ENCODE measurements at regions not wholly inside any gene's neighbourhood (a gene's known extent, or its start where the extent isn't known, plus 50 kb on each side); places are given as distances from the start of the nearest gene placed in this dataset.

- no peak for DNase-seq (ENCODE audit: extremely low read depth in 1 of 11, low read depth in 9 of 11, low spot score in 4 of 11)
These were observed 211.2 kb upstream of the ZP4 start for GRCh38 chr1:238101923-238102322.

- DNase-seq (ENCODE audit: extremely low read depth in 1 of 11, low read depth in 9 of 11, low spot score in 4 of 11) = no peak
These were observed 209.1 kb upstream of the ZP4 start for GRCh38 chr1:238099871-238100270.

- DNase-seq (ENCODE audit: extremely low read depth in 1 of 11, low read depth in 9 of 11, low spot score in 4 of 11) = no peak
These were observed 198.9 kb upstream of the ZP4 start for GRCh38 chr1:238089615-238090014.

DNA sequence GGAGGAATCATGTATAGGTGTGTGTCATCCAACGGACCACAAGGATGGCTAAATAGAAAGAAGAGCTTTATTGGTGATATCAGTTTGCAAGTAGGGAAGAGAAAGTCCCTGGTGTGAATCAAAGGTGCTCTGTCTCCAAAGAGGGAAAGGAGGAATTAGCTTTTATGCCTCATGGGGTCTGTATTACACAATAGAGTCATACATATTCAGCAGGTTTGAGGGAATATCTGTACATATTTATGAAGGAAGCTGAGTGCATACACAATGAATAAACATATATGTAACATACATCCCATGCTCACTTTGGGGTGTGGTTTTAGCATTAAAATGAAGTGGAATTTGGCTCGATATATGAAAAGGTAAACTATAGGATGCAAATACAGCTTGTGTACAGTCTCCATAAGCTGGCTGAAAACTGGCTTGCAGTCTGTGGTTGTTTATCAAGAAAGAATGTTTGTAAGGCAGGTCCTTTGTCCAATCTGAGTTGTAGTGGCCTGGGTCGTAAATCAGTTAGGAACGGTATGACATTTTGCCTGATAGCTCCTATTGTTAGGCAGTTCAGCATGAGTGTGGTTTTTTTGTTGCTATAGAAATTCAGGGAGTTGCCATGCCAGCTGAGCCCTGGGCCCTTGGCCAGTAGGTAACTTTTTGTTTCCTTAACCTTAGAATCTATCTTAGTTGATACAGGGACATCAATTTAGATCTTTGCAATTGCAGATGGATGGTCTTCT, 198.0 kb upstream of the ZP4 start:
- no peak for DNase-seq (ENCODE audit: extremely low read depth in 1 of 11, low read depth in 9 of 11, low spot score in 4 of 11)

- no peak for DNase-seq (ENCODE audit: extremely low read depth in 1 of 11, low read depth in 9 of 11, low spot score in 4 of 11)
These were observed 183.3 kb upstream of the ZP4 start for GRCh38 chr1:238073991-238074390.

DNA sequence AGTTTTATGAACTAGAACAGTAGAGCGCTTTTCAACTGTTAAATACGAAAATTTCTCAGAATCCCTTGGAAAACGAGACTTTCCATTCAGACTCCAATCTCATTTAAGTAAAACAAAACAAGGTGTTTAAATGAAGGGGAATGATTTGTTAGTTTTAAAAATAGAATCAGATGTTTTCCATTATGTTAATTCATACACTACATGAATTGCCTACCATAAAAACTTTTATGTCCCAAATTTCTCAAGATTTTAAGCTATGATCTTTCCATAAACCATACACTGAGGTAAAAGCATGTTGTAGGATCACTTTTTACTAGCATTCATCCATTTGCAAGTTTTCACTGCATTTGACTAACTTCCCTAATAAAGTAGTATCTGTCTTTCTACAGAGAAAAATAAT, 180.3 kb upstream of the ZP4 start:
- no peak for DNase-seq (ENCODE audit: extremely low read depth in 1 of 11, low read depth in 9 of 11, low spot score in 4 of 11)

DNA sequence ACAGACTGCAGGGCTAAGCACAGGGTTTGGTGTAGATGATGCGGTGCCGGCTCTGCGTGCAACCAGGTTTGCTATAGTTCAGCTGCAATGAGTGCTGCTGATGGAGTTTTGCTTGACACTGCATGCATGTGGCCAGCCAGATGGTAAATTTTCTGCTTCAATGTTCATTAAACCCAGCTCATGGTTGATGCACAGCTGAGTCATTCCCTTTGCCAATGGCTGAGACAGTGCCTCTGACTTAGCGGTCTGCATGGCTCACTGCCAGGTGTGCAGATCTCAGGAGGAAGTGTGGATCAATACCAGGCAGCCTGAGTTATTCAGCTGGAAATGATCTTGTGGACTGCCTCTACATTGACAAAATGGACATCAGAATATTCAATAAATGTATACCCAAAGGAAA, 172.7 kb upstream of the ZP4 start:
- DNase-seq (ENCODE audit: extremely low read depth in 1 of 11, low read depth in 9 of 11, low spot score in 4 of 11) = no peak

DNA sequence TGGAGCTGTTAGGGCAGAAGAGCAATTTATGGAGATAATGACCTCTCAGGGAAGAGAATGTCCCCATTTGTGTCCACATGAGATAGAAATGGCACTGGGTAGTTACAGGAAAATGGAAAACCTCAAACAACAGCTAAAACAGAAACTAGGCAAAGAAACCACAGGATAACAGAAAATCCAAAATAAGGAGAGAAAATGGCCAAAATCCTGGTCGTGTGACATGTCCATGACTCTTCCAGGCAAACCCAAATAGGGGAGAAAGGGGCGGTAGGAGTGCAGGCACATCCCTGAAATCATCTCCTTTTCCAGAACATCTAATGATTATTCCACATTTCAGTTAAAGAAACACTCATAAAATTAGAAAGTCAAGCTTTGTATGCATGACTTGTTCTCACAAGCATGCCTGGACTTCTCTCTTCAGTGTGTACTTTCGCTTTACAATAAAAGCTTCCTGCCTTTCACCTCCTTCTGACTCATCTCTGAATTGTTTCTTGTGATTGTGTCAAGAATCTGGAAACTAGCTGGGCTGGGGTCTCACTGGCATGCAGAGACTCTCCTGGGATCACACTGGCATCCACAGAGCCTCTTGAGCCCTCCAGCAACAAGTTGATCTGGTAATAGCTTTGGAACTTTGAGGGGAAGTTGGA, 171.4 kb upstream of the ZP4 start:
- no peak for DNase-seq (ENCODE audit: extremely low read depth in 1 of 11, low read depth in 9 of 11, low spot score in 4 of 11)

- no peak for DNase-seq (ENCODE audit: extremely low read depth in 1 of 11, low read depth in 9 of 11, low spot score in 4 of 11)
These were observed 169.3 kb upstream of the ZP4 start for GRCh38 chr1:238060061-238060460.

- DNase-seq (ENCODE audit: extremely low read depth in 1 of 11, low read depth in 9 of 11, low spot score in 4 of 11) = no peak
These were observed 162.0 kb upstream of the ZP4 start for GRCh38 chr1:238052496-238053266.

DNA sequence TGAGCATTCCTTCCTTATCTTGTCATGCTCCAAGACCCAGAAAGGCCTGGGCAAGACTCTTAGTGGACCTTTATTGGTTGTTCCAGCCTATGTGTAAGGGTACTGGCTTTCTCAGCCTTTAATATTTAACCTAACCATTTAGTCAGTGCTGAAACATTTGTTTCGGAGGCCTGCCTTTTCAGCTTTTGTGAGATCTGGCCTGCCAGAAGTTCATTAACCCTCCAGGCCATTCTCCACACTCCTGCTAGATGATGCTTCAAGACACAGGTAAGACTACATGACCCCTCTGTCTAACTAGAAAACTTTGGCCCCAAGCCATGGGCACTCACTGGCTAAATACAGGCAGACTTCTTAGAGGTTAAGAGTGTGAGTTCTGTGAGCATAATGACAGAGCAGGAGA, 138.4 kb upstream of the ZP4 start:
- DNase-seq (ENCODE audit: extremely low read depth in 1 of 11, low read depth in 9 of 11, low spot score in 4 of 11) = no peak

- no peak for DNase-seq (ENCODE audit: extremely low read depth in 1 of 11, low read depth in 9 of 11, low spot score in 4 of 11)
These were observed 136.6 kb upstream of the ZP4 start for GRCh38 chr1:238027366-238027765.

DNA sequence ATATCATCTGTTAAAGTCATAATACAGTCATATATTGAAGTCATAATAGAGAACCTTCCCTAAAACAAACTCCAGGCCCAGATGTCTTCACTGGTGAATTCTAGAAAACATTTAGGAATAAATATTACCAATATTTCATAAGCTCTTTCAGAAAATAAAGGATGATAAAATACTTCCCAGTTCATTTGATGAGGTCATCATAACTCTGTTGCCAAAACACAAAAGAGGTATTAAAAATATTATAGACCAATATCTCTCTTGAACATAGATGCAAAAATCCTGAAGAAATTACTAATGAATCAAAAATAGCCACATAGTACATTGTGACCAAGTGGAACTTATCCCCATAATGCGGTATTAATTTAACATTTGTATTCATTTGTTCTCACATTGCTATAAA, 132.4 kb upstream of the ZP4 start:
- DNase-seq (ENCODE audit: extremely low read depth in 1 of 11, low read depth in 9 of 11, low spot score in 4 of 11) = no peak

GRCh38 chr1:238018214-238018613, 127.5 kb upstream of the ZP4 start:
- no peak for DNase-seq (ENCODE audit: extremely low read depth in 1 of 11, low read depth in 9 of 11, low spot score in 4 of 11)

- no peak for DNase-seq (ENCODE audit: extremely low read depth in 1 of 11, low read depth in 9 of 11, low spot score in 4 of 11)
These were observed 116.1 kb upstream of the ZP4 start for GRCh38 chr1:238006779-238007178.

GRCh38 chr1:238005116-238005515, 114.4 kb upstream of the ZP4 start:
- no peak for DNase-seq (ENCODE audit: extremely low read depth in 1 of 11, low read depth in 9 of 11, low spot score in 4 of 11)

DNA sequence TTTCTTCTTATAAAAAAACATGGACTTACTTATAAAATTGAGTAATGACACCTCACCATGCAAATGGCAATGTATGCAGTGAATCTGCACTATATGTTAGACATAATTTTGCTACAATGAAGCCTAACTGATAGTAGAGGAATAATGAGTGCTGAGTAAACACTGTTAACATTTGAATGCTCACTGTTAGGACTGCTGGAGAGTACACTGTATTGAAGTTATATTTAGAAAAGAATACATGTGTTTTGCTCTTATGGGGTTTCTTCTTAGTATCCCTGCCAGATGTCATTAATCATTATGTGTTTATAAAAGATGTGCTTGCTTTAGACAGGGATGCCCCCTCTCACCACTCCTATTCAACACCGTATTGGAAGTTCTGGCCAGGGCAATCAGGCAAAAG, 111.1 kb upstream of the ZP4 start:
- DNase-seq (ENCODE audit: extremely low read depth in 1 of 11, low read depth in 9 of 11, low spot score in 4 of 11) = no peak

- DNase-seq (ENCODE audit: extremely low read depth in 1 of 11, low read depth in 9 of 11, low spot score in 4 of 11) = no peak
These were observed 108.8 kb upstream of the ZP4 start for GRCh38 chr1:237999426-238000052.

GRCh38 chr1:237998581-237998980, 107.9 kb upstream of the ZP4 start:
- DNase-seq (ENCODE audit: extremely low read depth in 1 of 11, low read depth in 9 of 11, low spot score in 4 of 11) = no peak

- DNase-seq (ENCODE audit: extremely low read depth in 1 of 11, low read depth in 9 of 11, low spot score in 4 of 11) = no peak
These were observed 92.8 kb upstream of the ZP4 start for GRCh38 chr1:237983496-237983895.
